Stomach (tissue), 4 donors: ENCODE measurements at regions not wholly inside any gene's neighbourhood (a gene's known extent, or its start where the extent isn't known, plus 50 kb on each side); places are given as distances from the start of the nearest gene placed in this dataset.

ENCODE experiments used
- CTCF ChIP-seq, 7 experiments: fragments of 450-650 bp in 4 of 7; fragments of 200-600 bp in 3 of 7; sonication (generic) in 3 of 7; IDR thresholded peaks; one replicate each; pipeline ENCODE4 v1.5.1; 2016 to 2019; ENCODE audit warnings: antibody characterized with exemption in 7 of 7, control low read depth in 2 of 7, mild to moderate bottlenecking in 1 of 7
- EP300 ChIP-seq: sonication (generic); formaldehyde crosslinking; IDR thresholded peaks from one replicate; pipeline ENCODE4 v1.6.1; 2017; ENCODE audit warnings: antibody characterized with exemption
- POLR2A ChIP-seq, 4 donors: fragments of 450-650 bp; IDR thresholded peaks; one replicate each; pipeline ENCODE4 v1.6.1; 2016; ENCODE audit warnings: antibody characterized with exemption in 4 of 4, control low read depth in 2 of 4, mild to moderate bottlenecking in 1 of 4, moderate library complexity in 1 of 4

- no peak for TF ChIP-seq POLR2A (IDR thresholded peaks at IDR 0.05)
- no peak for TF ChIP-seq CTCF (IDR thresholded peaks at IDR 0.05)
- TF ChIP-seq EP300, result no peak
These were observed 69.1 kb upstream of the CNTN4 start for GRCh38 chr3:2029559-2029958.
